H9 (cell line): ENCODE measurements at regions not wholly inside any gene's neighbourhood (a gene's known extent, or its start where the extent isn't known, plus 50 kb on each side); places are given as distances from the start of the nearest gene placed in this dataset.

Source experiments
- DNase-seq: peaks from one replicate; pipeline ENCODE4 v3.0.0-alpha.2; 2017
- H2AFZ ChIP-seq: one replicate; pipeline ENCODE4 v1.6.1; 2013; ENCODE audit warnings: mild to moderate bottlenecking, low read length, control low read depth, moderate library complexity
- H2AK5ac ChIP-seq: 2 replicates; pipeline ENCODE4 v1.6.1; 2013; ENCODE audit warnings: low read length, control low read depth, mixed read lengths; ENCODE audit not compliant: insufficient read length
- H2BK120ac ChIP-seq: one replicate; pipeline ENCODE4 v1.6.1; 2013; ENCODE audit warnings: low read depth, mild to moderate bottlenecking, low read length, control low read depth, inconsistent platforms; ENCODE audit not compliant: poor library complexity, severe bottlenecking
- H2BK12ac ChIP-seq: 2 replicates; pipeline ENCODE4 v1.6.1; 2013; ENCODE audit warnings: low read length, control low read depth, mixed read lengths, low read depth; ENCODE audit not compliant: insufficient read length
- H2BK15ac ChIP-seq: 2 replicates; pipeline ENCODE4 v1.6.1; 2013; ENCODE audit warnings: low read depth, low read length, control low read depth
- H2BK20ac ChIP-seq: one replicate; pipeline ENCODE4 v1.6.1; 2013; ENCODE audit warnings: low read depth, mild to moderate bottlenecking, low read length, control low read depth, inconsistent platforms; ENCODE audit not compliant: poor library complexity, severe bottlenecking
- H2BK5ac ChIP-seq: 2 replicates; pipeline ENCODE4 v1.6.1; 2013; ENCODE audit warnings: low read length, control low read depth, mixed read lengths; ENCODE audit not compliant: insufficient read length
- H3K14ac ChIP-seq: 2 replicates; pipeline ENCODE4 v1.6.1; 2013; ENCODE audit warnings: low read length, control low read depth; ENCODE audit not compliant: insufficient read depth
- H3K18ac ChIP-seq: 2 replicates; pipeline ENCODE4 v1.6.1; 2013; ENCODE audit warnings: low read depth, mild to moderate bottlenecking, mixed read lengths, low read length, control low read depth; ENCODE audit not compliant: insufficient read length
- H3K23ac ChIP-seq: 2 replicates; pipeline ENCODE4 v1.6.1; 2013; ENCODE audit warnings: low read length, control low read depth, mixed read lengths, low read depth; ENCODE audit not compliant: insufficient read length
- H3K23me2 ChIP-seq: 2 replicates; pipeline ENCODE4 v1.6.1; 2013; ENCODE audit warnings: low read depth, mild to moderate bottlenecking, mixed read lengths, low read length, control low read depth; ENCODE audit not compliant: insufficient read length, poor library complexity, severe bottlenecking
- H3K27ac ChIP-seq: 2 replicates; pipeline ENCODE4 v1.5.1; 2013; ENCODE audit warnings: low read length, control low read depth, mixed read lengths, low read depth; ENCODE audit not compliant: insufficient read length
- H3K27me3 ChIP-seq: 2 replicates; pipeline ENCODE4 v1.6.1; 2013; ENCODE audit warnings: low read length, control low read depth, inconsistent platforms; ENCODE audit not compliant: insufficient read depth
- H3K4ac ChIP-seq: 2 replicates; pipeline ENCODE4 v1.6.1; 2013; ENCODE audit warnings: low read depth, mild to moderate bottlenecking, control low read depth, inconsistent platforms, low read length, moderate library complexity
- H3K4me1 ChIP-seq: 2 replicates; pipeline ENCODE4 v1.6.1; 2013; ENCODE audit warnings: low read length, control low read depth, inconsistent platforms; ENCODE audit not compliant: insufficient read depth
- H3K4me2 ChIP-seq: 2 replicates; pipeline ENCODE4 v1.6.1; 2013; ENCODE audit warnings: low read length, control low read depth, mixed read lengths; ENCODE audit not compliant: insufficient read length, insufficient read depth
- H3K56ac ChIP-seq: 2 replicates; pipeline ENCODE4 v1.6.1; 2013; ENCODE audit warnings: low read depth, mild to moderate bottlenecking, mixed read lengths, low read length, control low read depth; ENCODE audit not compliant: insufficient read length
- H3K79me1 ChIP-seq: 2 replicates; pipeline ENCODE4 v1.6.1; 2013; ENCODE audit warnings: low read depth, mild to moderate bottlenecking, moderate library complexity, low read length, control low read depth, inconsistent platforms; ENCODE audit not compliant: insufficient read depth, poor library complexity, severe bottlenecking
- H3K79me2 ChIP-seq: 2 replicates; pipeline ENCODE4 v1.6.1; 2013; ENCODE audit warnings: low read length, control low read depth, inconsistent platforms; ENCODE audit not compliant: insufficient read depth
- H3K9ac ChIP-seq: 2 replicates; pipeline ENCODE4 v1.6.1; 2013; ENCODE audit warnings: low read length, control low read depth, mixed read lengths; ENCODE audit not compliant: insufficient read length; ENCODE audit errors: extremely low read depth
- H3K9me3 ChIP-seq: one replicate; pipeline ENCODE4 v1.6.1; 2013; ENCODE audit warnings: low read depth, low read length, inconsistent platforms; ENCODE audit not compliant: control insufficient read depth
- H3T11ph ChIP-seq: one replicate; pipeline ENCODE4 v1.6.1; 2013; ENCODE audit warnings: mild to moderate bottlenecking, low read length, control low read depth, inconsistent platforms
- H4K20me1 ChIP-seq: one replicate; pipeline ENCODE4 v1.6.1; 2013; ENCODE audit not compliant: control insufficient read depth, insufficient read length, insufficient read depth
- H4K5ac ChIP-seq: 2 replicates; pipeline ENCODE4 v1.6.1; 2013; ENCODE audit warnings: low read depth, mild to moderate bottlenecking, mixed read lengths, low read length, control low read depth; ENCODE audit not compliant: insufficient read length
- H4K8ac ChIP-seq: replicated peaks from 2 replicates; pipeline ENCODE4 v1.6.1; 2013; ENCODE audit warnings: low read length, control low read depth, mixed read lengths, low read depth; ENCODE audit not compliant: insufficient read length
- H4K91ac ChIP-seq: 2 replicates; pipeline ENCODE4 v1.6.1; 2013; ENCODE audit warnings: low read depth, mild to moderate bottlenecking, moderate library complexity, mixed read lengths, low read length, control low read depth; ENCODE audit not compliant: insufficient read length
- H3K27ac Mint-ChIP-seq, 3 experiments: 2 replicates in 2 of 3; 3 replicates in 1 of 3; pipeline ENCODE4 v1.8.0; 2020 to 2021; ENCODE audit warnings: mixed read lengths in 3 of 3, mild to moderate bottlenecking in 1 of 3, moderate library complexity in 1 of 3
- H3K27me3 Mint-ChIP-seq: 2 replicates; pipeline ENCODE4 v1.8.0; 2021; ENCODE audit warnings: low read depth, mild to moderate bottlenecking, moderate library complexity, mixed read lengths
- H3K36me3 Mint-ChIP-seq, 3 experiments: 2 replicates in 2 of 3; 3 replicates in 1 of 3; pipeline ENCODE4 v1.8.0; 2020 to 2021; ENCODE audit warnings: low read depth in 3 of 3, mixed read lengths in 3 of 3; ENCODE audit not compliant: insufficient read depth in 1 of 3
- H3K4me1 Mint-ChIP-seq, 2 experiments: 2 replicates each; pipeline ENCODE4 v1.8.0; 2020; ENCODE audit warnings: mixed read lengths in 2 of 2
- H3K4me3 Mint-ChIP-seq, 2 experiments: 2 replicates in 1 of 2; 3 replicates in 1 of 2; pipeline ENCODE4 v1.8.0; 2020 to 2021; ENCODE audit warnings: mild to moderate bottlenecking in 2 of 2, mixed read lengths in 2 of 2, moderate library complexity in 1 of 2
- H3K9me3 Mint-ChIP-seq, 2 experiments: 2 replicates in 1 of 2; 3 replicates in 1 of 2; pipeline ENCODE4 v1.8.0; 2020; ENCODE audit warnings: mild to moderate bottlenecking in 2 of 2, mixed read lengths in 2 of 2, moderate library complexity in 1 of 2
- CTCF ChIP-seq: fragments of 200-600 bp; sonication (generic); conservative IDR thresholded peaks from 3 replicates; pipeline ENCODE4 v1.8.0; 2021; ENCODE audit warnings: antibody characterized with exemption, mild to moderate bottlenecking
- WGBS: extraction: QIAGEN DNeasy Blood & Tissue Kit; methylation state at CpG from one replicate; pipeline ENCODE4 v1.1.7; 2013; ENCODE audit warnings: missing lambda C conversion rate, low lambda C conversion rate, mixed read lengths; ENCODE audit not compliant: insufficient read length; ENCODE audit errors: extremely low coverage; 5-methylcytosine and 5-hydroxymethylcytosine counted together

- no peak overlapping the region for H3K14ac ChIP-seq
- no peaks in the 10 kb centered on the region for H3K79me2 ChIP-seq
- H3K23me2 ChIP-seq: no peaks in the 10 kb centered on the region
- no peaks in the 10 kb centered on the region for H3K4me1 ChIP-seq
- H3K27ac ChIP-seq: no peak overlapping the region
- no peak overlapping the region for H4K5ac ChIP-seq
- H3K4me3 Mint-ChIP-seq: no peak overlapping the region
- WGBS: no CpG with 5 or more reads among the region's 2 CpGs
- no peak overlapping the region for H2AK5ac ChIP-seq
- H2AFZ ChIP-seq: no peak overlapping the region
- no peak overlapping the region for H4K8ac ChIP-seq
- H2BK15ac ChIP-seq: no peak overlapping the region
- H3K36me3 Mint-ChIP-seq: no peaks in the 10 kb centered on the region
- no peak overlapping the region for H3K27ac Mint-ChIP-seq
- H3K9me3 Mint-ChIP-seq: no peaks in the 10 kb centered on the region
- no peaks in the 10 kb centered on the region for H4K20me1 ChIP-seq
- H3T11ph ChIP-seq: no peak overlapping the region
- no peaks in the 10 kb centered on the region for H3K4me1 Mint-ChIP-seq
- no peak overlapping the region for H2BK20ac ChIP-seq
- H3K18ac ChIP-seq: no peak overlapping the region
- no peak for TF ChIP-seq CTCF
- no peak overlapping the region for H4K91ac ChIP-seq
- no peaks in the 10 kb centered on the region for H3K9me3 ChIP-seq
- H3K9ac ChIP-seq: no peak overlapping the region
- H3K27me3 Mint-ChIP-seq: no peaks in the 10 kb centered on the region
- H3K79me1 ChIP-seq: no peaks in the 10 kb centered on the region
- H3K56ac ChIP-seq: no peak overlapping the region
- no peak overlapping the region for H2BK12ac ChIP-seq
- no peak overlapping the region for H3K4ac ChIP-seq
- no peaks in the 10 kb centered on the region for H3K27me3 ChIP-seq
- H2BK120ac ChIP-seq: no peak overlapping the region
- H3K4me2 ChIP-seq: no peak overlapping the region
- H2BK5ac ChIP-seq: no peak overlapping the region
- no peak for DNase-seq
- no peak overlapping the region for H3K23ac ChIP-seq
These were observed 433.5 kb upstream of the B3GALT2 start for GRCh38 chr1:193619911-193620310.
